Lower leg skin (tissue), 3 donors: ENCODE measurements at regions not wholly inside any gene's neighbourhood (a gene's known extent, or its start where the extent isn't known, plus 50 kb on each side); places are given as distances from the start of the nearest gene placed in this dataset.

Experiments
- POLR2A ChIP-seq, 2 donors: fragments of 450-650 bp; IDR thresholded peaks; one replicate each; pipeline ENCODE4 v1.6.1; 2016 to 2017; ENCODE audit warnings: antibody characterized with exemption in 2 of 2, mild to moderate bottlenecking in 1 of 2, moderate library complexity in 1 of 2
- TF ChIP-seq, protein P1 (sequence below), 3 donors: fragments of 450-650 bp; IDR thresholded peaks; one replicate each; pipeline ENCODE4 v1.5.1; 2016; ENCODE audit warnings: antibody characterized with exemption in 3 of 3, mild to moderate bottlenecking in 3 of 3, moderate library complexity in 2 of 3

DNA sequence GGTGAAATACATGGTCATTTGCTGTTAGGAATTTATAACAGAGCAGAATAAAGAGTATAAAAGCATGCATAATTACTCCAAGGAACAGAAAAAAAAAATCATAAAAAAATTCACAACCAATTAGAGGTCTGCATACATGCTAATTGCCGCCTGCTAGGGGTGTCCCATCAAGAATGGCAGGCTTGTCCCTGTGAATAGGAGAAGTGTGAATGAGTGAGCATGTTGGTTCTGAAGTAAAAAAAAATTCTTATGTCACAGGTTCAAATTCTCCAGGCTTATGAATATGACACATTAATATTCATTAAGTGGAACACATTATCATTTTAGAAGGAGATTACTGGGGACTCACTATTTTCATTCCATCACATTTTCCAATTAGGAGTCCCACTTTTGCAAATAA is 822.7 kb downstream of the NTRK3 start:
- TF ChIP-seq, protein P1, sequence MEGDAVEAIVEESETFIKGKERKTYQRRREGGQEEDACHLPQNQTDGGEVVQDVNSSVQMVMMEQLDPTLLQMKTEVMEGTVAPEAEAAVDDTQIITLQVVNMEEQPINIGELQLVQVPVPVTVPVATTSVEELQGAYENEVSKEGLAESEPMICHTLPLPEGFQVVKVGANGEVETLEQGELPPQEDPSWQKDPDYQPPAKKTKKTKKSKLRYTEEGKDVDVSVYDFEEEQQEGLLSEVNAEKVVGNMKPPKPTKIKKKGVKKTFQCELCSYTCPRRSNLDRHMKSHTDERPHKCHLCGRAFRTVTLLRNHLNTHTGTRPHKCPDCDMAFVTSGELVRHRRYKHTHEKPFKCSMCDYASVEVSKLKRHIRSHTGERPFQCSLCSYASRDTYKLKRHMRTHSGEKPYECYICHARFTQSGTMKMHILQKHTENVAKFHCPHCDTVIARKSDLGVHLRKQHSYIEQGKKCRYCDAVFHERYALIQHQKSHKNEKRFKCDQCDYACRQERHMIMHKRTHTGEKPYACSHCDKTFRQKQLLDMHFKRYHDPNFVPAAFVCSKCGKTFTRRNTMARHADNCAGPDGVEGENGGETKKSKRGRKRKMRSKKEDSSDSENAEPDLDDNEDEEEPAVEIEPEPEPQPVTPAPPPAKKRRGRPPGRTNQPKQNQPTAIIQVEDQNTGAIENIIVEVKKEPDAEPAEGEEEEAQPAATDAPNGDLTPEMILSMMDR (IDR thresholded peaks at IDR 0.05), result no peak
- TF ChIP-seq POLR2A (IDR thresholded peaks at IDR 0.05), result no peak
